Esophagus squamous epithelium (tissue), 5 donors: ENCODE measurements at regions not wholly inside any gene's neighbourhood (a gene's known extent, or its start where the extent isn't known, plus 50 kb on each side); places are given as distances from the start of the nearest gene placed in this dataset.
A peak's percentile ranks its signal among the peaks of the same experiment; 100 is the strongest.

Experiments used
- DNase-seq: peaks from one replicate; lab custom pipeline; 2025; lab: John Stamatoyannopoulos, UW
- H3K27ac ChIP-seq, 4 donors: fragments of 200-600 bp; sonication (generic); one replicate each; pipeline ENCODE4 v1.5.1; 2016 to 2019; ENCODE audit warnings: mild to moderate bottlenecking in 1 of 4
- H3K27me3 ChIP-seq, 4 donors: fragments of 200-600 bp; sonication (generic); 1 replicate in 3 of 4; 2 replicates in 1 of 4; pipeline versions ENCODE4 v1.5.1 to v1.6.0; 2017 to 2021; ENCODE audit warnings: antibody characterized with exemption in 1 of 4
- H3K36me3 ChIP-seq, 3 donors: fragments of 200-600 bp; sonication (generic); one replicate each; pipeline ENCODE4 v1.5.1; 2016 to 2019
- H3K4me1 ChIP-seq, 3 donors: fragments of 200-600 bp; sonication (generic); one replicate each; pipeline ENCODE4 v1.5.1; 2017 to 2019
- H3K4me3 ChIP-seq, 4 donors: fragments of 200-600 bp; sonication (generic); 1 replicate in 3 of 4; 2 replicates in 1 of 4; pipeline ENCODE4 v1.5.1; 2016 to 2019; ENCODE audit warnings: mild to moderate bottlenecking in 2 of 4, moderate library complexity in 1 of 4
- H3K9me3 ChIP-seq, 3 donors: fragments of 200-600 bp; sonication (generic); one replicate each; pipeline ENCODE4 v1.5.1; 2016 to 2019
- POLR2A ChIP-seq, 4 donors: fragments of 450-650 bp; IDR thresholded peaks; one replicate each; pipeline ENCODE4 v1.6.1; 2017; ENCODE audit warnings: antibody characterized with exemption in 4 of 4, mild to moderate bottlenecking in 4 of 4, moderate library complexity in 3 of 4
- WGBS, 2 donors: methylation state at CpG; one replicate each; pipeline ENCODE4 v1.1.5; 2018; 5-methylcytosine and 5-hydroxymethylcytosine counted together
- intact Hi-C: fragments of 100-400 bp; cut with DNase I; formaldehyde crosslinking; loops from one replicate; pipeline ENCODE4 v1.15.0; 2022
- TF ChIP-seq, protein P1 (sequence below), 6 experiments: fragments of 450-650 bp in 4 of 6; fragments of 200-600 bp in 2 of 6; sonication (generic) in 2 of 6; IDR thresholded peaks; one replicate each; pipeline ENCODE4 v1.5.1; 2016 to 2019; ENCODE audit warnings: antibody characterized with exemption in 6 of 6, mild to moderate bottlenecking in 4 of 6, moderate library complexity in 4 of 6
- donor health status: DM: yes; HTN: yes; CAD: no.

DNA sequence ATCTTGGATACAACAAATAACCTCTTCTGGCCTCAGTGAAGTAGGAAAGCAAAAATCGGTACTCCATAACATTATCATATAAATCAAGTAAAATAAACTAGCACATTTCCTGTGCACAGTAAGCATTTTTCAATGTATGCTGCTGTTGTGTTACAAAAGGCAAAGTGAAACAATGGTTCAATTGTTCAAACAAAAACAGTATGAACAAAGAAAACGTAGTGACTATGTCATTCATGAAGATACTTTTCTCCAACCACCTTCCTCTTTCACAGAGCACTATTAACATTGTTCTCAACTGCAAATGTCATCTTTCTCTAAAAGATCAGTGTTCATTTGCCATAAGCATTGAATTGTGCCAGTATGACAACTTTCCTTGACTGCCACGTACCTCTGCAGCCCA lies 318.6 kb upstream of the PRDM1 start:
- intact Hi-C loops = no loop called here
- no peaks in the 10 kb centered on the region for H3K9me3 ChIP-seq
- DNase-seq = no peak
- H3K27ac ChIP-seq = peak overlapping the region in 1 of 4 donors; percentile 6
- H3K27me3 ChIP-seq = no peaks in the 10 kb centered on the region
- H3K4me1 ChIP-seq = peaks cover 0 to 22% (median 6%) of the 10 kb centered on the region in 3 donors
- TF ChIP-seq POLR2A (IDR thresholded peaks at IDR 0.05) = no peak
- TF ChIP-seq, protein P1, sequence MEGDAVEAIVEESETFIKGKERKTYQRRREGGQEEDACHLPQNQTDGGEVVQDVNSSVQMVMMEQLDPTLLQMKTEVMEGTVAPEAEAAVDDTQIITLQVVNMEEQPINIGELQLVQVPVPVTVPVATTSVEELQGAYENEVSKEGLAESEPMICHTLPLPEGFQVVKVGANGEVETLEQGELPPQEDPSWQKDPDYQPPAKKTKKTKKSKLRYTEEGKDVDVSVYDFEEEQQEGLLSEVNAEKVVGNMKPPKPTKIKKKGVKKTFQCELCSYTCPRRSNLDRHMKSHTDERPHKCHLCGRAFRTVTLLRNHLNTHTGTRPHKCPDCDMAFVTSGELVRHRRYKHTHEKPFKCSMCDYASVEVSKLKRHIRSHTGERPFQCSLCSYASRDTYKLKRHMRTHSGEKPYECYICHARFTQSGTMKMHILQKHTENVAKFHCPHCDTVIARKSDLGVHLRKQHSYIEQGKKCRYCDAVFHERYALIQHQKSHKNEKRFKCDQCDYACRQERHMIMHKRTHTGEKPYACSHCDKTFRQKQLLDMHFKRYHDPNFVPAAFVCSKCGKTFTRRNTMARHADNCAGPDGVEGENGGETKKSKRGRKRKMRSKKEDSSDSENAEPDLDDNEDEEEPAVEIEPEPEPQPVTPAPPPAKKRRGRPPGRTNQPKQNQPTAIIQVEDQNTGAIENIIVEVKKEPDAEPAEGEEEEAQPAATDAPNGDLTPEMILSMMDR (IDR thresholded peaks at IDR 0.05) = no peak
- no peak overlapping the region for H3K4me3 ChIP-seq
- no peaks in the 10 kb centered on the region for H3K36me3 ChIP-seq
- WGBS, 2 donors = 74 to 75% methylated on average over 3 of the region's 3 CpGs

DNA sequence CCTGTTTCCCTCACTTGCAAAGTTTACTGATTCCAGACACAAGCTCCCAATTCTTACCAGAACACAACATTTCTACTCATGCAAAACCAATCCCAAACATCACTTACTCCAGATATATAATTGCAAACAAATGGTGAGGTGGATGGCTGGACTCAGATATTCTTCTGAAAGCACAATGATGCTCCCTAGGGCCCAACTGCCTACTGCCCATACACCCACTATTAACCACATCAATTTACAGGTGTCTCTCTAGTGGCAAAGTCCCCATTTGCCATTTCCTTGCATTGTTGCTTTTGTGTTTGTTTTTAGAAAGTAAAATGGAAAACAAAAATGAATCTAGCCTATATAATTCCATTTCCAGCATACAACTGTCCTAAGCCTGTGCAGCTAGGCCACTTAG lies 320.9 kb upstream of the PRDM1 start:
- TF ChIP-seq, protein P1 (IDR thresholded peaks at IDR 0.05) = no peak
- TF ChIP-seq POLR2A (IDR thresholded peaks at IDR 0.05) = no peak

DNA sequence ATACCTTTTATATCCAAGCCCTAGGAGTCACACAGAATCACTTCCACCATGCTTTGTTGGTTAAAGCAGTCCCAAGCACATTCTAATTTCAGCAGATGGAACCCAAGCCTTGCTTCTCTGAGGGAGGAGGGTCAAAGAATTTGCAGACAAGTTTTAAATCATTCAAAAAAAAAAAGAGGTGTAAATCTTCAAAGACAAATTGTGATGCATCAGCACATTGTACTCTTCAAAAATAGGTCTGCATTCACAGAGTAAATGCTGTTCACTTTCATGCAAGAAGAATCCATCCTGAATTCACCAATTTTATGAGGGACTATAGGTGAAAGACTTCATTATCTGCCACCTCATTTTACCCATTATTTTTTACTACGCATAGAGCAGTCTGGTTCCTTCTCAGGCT lies 321.8 kb upstream of the PRDM1 start:
- Histone ChIP-seq H3K36me3 (no peaks in the 10 kb centered on the region), H3K27me3 (no peaks in the 10 kb centered on the region), H3K4me3 (no peak overlapping the region), H3K4me1 (peaks cover 6 to 44% (median 19%) of the 10 kb centered on the region in 3 donors), H3K27ac (no peak overlapping the region), H3K9me3 (no peaks in the 10 kb centered on the region)
- 97 to 100% methylated on average over 1 of the region's 1 CpG for WGBS, 2 donors
- DNase-seq = no peak
- TF ChIP-seq POLR2A (IDR thresholded peaks at IDR 0.05) = no peak
- TF ChIP-seq, protein P1 (IDR thresholded peaks at IDR 0.05) = no peak
- intact Hi-C loops = no loop called here

More for the DNA sequence above, 320.9 kb upstream of the PRDM1 start:
- Histone ChIP-seq H3K27ac (no peak overlapping the region), H3K4me1 (peaks cover 0 to 40% (median 10%) of the 10 kb centered on the region in 3 donors), H3K9me3 (no peaks in the 10 kb centered on the region), H3K27me3 (no peaks in the 10 kb centered on the region), H3K36me3 (no peaks in the 10 kb centered on the region), H3K4me3 (no peak overlapping the region)
- no peak for DNase-seq
- intact Hi-C loops = no loop called here

DNA sequence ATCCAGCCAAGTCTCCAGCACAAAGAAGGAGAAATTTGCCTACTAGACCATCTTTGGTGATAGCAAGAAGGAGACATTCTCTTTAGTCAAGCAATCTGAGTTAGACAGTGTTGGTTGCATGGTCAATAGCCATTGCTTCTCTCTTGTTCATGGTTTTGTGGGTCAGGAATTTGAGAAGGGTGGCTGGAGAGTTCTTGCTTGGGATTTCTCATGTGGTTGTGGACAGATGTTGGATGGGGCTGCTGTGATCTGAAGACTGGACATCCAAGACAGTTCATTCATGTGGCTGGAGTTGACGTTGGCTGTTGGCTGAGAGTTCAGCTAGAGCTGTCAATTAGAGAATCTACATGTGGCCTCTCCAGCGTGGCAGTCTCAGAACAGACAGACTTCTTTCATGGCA lies 322.3 kb upstream of the PRDM1 start:
- intact Hi-C loops = no loop called here
- TF ChIP-seq, protein P1 (IDR thresholded peaks at IDR 0.05) = no peak
- no peak for TF ChIP-seq POLR2A (IDR thresholded peaks at IDR 0.05)

DNA sequence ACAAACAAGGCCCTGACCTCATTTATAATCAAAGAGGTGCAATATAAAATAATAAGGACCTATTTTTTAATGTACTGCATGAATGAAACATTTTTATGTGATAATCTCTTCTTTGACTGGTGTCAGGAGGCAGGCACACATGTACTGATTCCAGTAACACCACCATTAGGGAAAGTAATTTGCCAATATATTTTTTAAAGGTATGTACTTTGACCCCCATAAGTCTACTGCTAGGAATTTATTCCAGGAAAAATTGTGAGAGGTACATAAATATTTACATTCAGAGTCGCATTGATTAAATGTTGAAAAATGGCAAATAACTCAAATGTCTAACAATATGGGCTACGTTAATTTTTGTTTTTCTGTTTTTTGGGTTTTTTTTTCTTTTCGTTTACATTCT lies 325.4 kb upstream of the PRDM1 start:
- whole genome bisulfite sequencing, 2 donors = 87 to 92% methylated on average over 3 of the region's 3 CpGs

More for the DNA sequence above, 322.3 kb upstream of the PRDM1 start:
- DNase-seq = no peak
- Histone ChIP-seq H3K4me3 (no peak overlapping the region), H3K27me3 (no peaks in the 10 kb centered on the region), H3K36me3 (no peaks in the 10 kb centered on the region), H3K4me1 (peaks cover 6 to 44% (median 24%) of the 10 kb centered on the region in 3 donors), H3K9me3 (no peaks in the 10 kb centered on the region), H3K27ac (no peak overlapping the region)
- WGBS, 2 donors = 60 to 100% methylated on average over 1 to 2 of the region's 2 CpGs

More for the DNA sequence above, 325.4 kb upstream of the PRDM1 start:
- intact Hi-C loops = no loop called here
- Histone ChIP-seq H3K27me3 (no peaks in the 10 kb centered on the region), H3K4me1 (peaks cover 6 to 58% (median 38%) of the 10 kb centered on the region in 3 donors), H3K27ac (peak overlapping the region in 3 of 4 donors; percentile 71 to 76 (median 74)), H3K9me3 (no peaks in the 10 kb centered on the region), H3K4me3 (no peak overlapping the region), H3K36me3 (no peaks in the 10 kb centered on the region)
- TF ChIP-seq, protein P1 (IDR thresholded peaks at IDR 0.05) = no peak
- no peak for TF ChIP-seq POLR2A (IDR thresholded peaks at IDR 0.05)
- no peak for DNase-seq
